Left colon (tissue), 2 donors: ENCODE measurements at regions not wholly inside any gene's neighbourhood (a gene's known extent, or its start where the extent isn't known, plus 50 kb on each side); places are given as distances from the start of the nearest gene placed in this dataset.
"Not testable (repeated sequence)": the region's sequence is repeated elsewhere in the genome, so short reads cannot be mapped to it uniquely, and the experiment has no call there.

Source experiments
- ATAC-seq: fragments of 200-7000 bp; cut with Tn5 transposase; one replicate; pipeline ENCODE4 v1.9.1; 2020; ENCODE audit warnings: mild to moderate bottlenecking, moderate library complexity
- DNase-seq, 2 donors: peaks; one replicate each; pipeline ENCODE4 v3.0.0-alpha.2; 2020
- intact Hi-C, 2 donors: fragments of 100-400 bp; cut with DNase I in 1 of 2; cut with micrococcal nuclease in 1 of 2; formaldehyde crosslinking; loops; one replicate each; pipeline versions ENCODE4 v1.11.2 to v1.14.0; 2022; cut with DNase I, micrococcal nuclease
- donor health status: DM: no; HTN: no; CAD: no.
- donor health status: DM: yes; HTN: yes; CAD: no.

- no peak for DNase-seq
Measured at GRCh38 chr18:38790786-38791185, 1225.2 kb upstream of the CELF4 start.

DNA sequence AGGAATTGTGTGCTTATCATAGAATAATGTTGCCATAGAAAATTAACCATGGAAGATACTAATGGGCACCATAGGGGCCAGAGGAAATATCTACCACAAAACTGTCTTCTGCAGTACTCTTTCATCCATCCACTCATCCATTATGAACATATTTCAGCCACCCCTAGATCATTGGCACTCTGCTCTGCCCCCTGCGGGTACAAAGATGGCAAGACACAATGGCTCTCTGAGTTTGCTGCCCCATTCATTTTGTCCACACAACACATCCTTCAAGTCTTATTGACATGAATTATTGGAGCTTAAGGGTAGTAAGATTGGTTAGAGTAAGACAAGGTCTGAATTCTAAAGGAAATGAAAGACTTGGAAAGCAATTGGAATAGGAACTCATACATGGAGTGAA lies 1224.7 kb upstream of the CELF4 start:
- no peak for DNase-seq

More at GRCh38 chr18:38790786-38791185, 1225.2 kb upstream of the CELF4 start:
- intact Hi-C loops = no loop called here
- no peak for ATAC-seq

GRCh38 chr18:38789141-38789540 lies 1223.5 kb upstream of the CELF4 start:
- no peak for ATAC-seq
- intact Hi-C loops = no loop called here

More for the DNA sequence above, 1224.7 kb upstream of the CELF4 start:
- no peak for ATAC-seq
- intact Hi-C loops = no loop called here

DNA sequence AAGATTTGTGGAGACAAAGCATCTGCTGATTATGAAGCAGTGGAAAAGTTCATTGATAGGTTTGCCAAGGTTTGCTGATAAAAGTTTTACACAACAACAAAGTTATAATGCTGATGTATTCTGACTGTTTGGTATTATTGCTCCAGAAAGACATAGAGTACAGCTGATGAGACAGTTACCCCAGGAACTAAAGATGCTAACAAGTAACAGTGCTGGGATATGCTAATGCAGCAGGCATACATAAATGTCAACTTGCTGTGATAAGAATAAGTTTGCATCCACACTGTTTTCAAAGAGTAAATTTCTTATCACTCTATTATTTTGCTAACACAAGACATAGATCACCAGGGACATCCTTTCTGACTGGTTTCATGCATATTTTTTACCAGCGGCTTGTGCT lies 1221.3 kb upstream of the CELF4 start:
- no peak for ATAC-seq
- intact Hi-C loops = no loop called here
- no peak for DNase-seq

More at GRCh38 chr18:38789141-38789540, 1223.5 kb upstream of the CELF4 start:
- DNase-seq = no peak

GRCh38 chr18:38771620-38772019 lies 1206.0 kb upstream of the CELF4 start:
- intact Hi-C loops, DNase-seq, ATAC-seq: not testable (repeated sequence)

DNA sequence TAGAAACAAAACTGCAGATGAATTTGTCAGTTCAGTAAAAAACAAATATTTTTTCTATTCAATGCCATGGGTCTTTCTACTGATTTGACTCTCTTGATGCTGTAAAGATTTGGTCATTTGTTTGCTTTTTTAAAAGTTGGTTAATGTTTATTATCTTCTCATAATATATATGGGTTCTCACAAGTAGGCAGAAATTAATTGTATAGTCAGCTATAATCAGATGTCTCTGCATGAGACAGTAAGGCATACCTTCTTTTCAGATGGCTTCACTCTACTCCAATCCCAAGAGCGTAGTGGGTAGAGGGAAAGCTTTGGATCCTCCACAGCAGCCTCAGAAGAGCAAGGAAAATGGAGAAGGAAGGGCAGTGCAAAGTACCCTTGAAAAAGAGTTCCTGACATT lies 1202.9 kb upstream of the CELF4 start:
- ATAC-seq (no peak), DNase-seq (no peak)
- intact Hi-C loops = no loop called here

DNA sequence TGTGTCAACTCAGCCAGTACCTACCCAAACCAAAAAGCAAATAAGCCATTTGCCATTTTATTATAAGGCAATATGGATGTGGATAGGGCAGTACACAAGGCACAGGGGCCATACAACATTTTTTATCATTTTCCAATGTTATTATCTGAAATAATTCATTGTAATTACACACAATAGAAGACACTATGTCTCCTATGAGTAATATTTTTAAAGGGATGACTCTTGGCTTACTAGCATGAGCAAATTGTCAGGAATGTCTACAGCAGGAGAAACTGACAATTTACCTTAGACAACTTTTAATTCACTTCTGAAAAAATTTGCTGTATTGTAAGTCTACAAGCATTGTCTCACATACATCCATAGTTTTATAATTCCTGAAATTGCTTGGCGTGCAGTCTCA lies 1193.9 kb upstream of the CELF4 start:
- intact Hi-C loops = no loop called here
- DNase-seq (no peak), ATAC-seq (no peak)

- intact Hi-C loops = no loop called here
- ATAC-seq (no peak), DNase-seq (no peak)
Measured at GRCh38 chr18:38756436-38756835, 1190.8 kb upstream of the CELF4 start.

- no peak for ATAC-seq
- intact Hi-C loops = no loop called here
- no peak for DNase-seq
Measured at GRCh38 chr18:38752430-38752829, 1186.8 kb upstream of the CELF4 start.

DNA sequence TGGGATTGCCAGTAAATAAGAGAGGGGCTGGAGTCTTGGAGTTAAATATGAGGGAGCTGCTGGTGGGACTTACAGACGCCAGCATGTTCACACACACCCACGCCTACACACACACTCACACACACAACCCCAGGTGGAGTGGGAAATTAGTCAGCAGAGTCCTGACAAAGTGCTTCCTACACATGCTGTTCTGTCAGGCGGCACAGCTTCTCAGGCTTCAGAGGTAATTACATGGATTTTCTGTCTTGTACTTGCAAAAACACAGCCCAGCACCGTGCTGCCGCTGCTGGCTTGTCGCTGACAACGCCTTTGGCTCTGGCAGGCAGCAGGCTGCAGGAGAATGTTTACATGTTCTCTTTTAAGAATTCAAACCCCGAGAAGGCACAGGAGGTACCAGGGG lies 1186.3 kb upstream of the CELF4 start:
- ATAC-seq = no peak
- intact Hi-C loops = no loop called here
- no peak for DNase-seq

GRCh38 chr18:38751211-38751610 lies 1185.6 kb upstream of the CELF4 start:
- intact Hi-C loops = no loop called here
- no peak for ATAC-seq
- DNase-seq = no peak

GRCh38 chr18:38750751-38751150 lies 1185.2 kb upstream of the CELF4 start:
- DNase-seq = no peak

GRCh38 chr18:38747153-38747552 lies 1181.6 kb upstream of the CELF4 start:
- intact Hi-C loops = no loop called here
- ATAC-seq = no peak

More at GRCh38 chr18:38750751-38751150, 1185.2 kb upstream of the CELF4 start:
- no peak for ATAC-seq
- intact Hi-C loops = no loop called here

GRCh38 chr18:38720181-38720580 lies 1154.6 kb upstream of the CELF4 start:
- intact Hi-C loops, DNase-seq, ATAC-seq: not testable (repeated sequence)

More at GRCh38 chr18:38747153-38747552, 1181.6 kb upstream of the CELF4 start:
- DNase-seq = no peak

DNA sequence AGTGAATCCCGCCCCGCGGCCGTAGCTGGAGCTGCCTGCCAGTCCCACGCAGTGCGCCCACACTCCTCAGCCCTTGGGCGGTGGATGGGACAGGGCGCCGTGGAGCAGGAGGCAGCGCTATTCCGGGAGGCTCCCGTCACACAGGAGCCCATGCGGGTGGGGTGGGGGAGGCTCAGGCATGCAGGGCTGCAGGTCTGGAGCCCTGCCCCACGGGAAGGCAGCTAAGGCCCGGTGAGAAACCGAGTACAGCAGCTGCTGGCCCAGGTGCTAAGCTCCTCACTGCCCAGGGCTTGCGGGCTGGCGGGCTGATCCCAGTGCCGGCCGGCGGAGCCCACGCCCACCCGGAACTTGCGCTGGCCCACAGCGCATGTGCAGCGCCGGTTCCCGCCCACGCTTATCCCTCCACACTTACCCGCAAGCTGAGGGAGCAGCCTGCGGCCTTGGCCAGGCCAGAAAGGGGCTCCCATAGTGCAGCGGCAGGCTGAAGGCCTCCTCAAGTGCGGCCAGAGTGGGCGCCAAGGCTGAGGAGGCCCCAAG lies 1152.8 kb upstream of the CELF4 start:
- DNase-seq (no peak), ATAC-seq (no peak)
- intact Hi-C loops = no loop called here

- intact Hi-C loops = no loop called here
- DNase-seq (no peak), ATAC-seq (no peak)
Measured at GRCh38 chr18:38709122-38709521, 1143.5 kb upstream of the CELF4 start.

GRCh38 chr18:38706373-38706772 lies 1140.8 kb upstream of the CELF4 start:
- intact Hi-C loops = no loop called here
- no peak for ATAC-seq
- no peak for DNase-seq

GRCh38 chr18:38698088-38698487 lies 1132.5 kb upstream of the CELF4 start:
- no peak for DNase-seq
- intact Hi-C loops = no loop called here
- ATAC-seq = no peak

DNA sequence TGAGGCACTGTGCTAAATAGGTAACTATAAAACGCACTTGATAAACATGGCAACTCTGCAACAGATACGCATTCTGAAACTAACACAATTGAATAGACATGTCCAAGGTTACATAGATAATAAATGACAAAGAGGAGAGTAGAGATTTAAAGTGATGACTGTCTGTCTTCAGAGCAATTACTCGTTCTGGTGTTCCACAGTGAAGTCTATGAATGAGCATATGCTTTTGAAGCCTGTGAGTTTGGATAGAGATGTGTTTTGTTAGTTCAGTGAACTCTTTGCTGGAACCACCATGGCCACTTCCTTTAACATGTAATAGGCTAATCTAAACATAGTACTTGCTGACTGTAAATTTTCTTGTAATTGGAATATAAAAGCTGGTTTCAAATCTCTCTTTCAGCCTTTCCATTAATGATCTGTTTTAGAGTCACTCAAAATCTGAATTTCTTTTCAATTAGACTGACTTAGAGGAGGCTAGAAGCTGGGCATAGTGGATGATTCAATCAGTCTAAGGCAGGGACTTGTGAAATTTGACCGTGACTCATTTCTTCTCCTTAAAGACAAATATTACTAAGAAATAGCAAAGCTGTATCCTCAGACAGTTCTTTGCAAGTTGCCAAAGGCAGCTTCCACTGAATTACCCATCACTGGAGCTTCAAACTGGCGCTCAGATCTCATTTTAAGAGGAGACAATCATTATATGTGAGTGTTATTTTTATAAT lies 1130.1 kb upstream of the CELF4 start:
- intact Hi-C loops = no loop called here
- no peak for ATAC-seq
- no peak for DNase-seq

DNA sequence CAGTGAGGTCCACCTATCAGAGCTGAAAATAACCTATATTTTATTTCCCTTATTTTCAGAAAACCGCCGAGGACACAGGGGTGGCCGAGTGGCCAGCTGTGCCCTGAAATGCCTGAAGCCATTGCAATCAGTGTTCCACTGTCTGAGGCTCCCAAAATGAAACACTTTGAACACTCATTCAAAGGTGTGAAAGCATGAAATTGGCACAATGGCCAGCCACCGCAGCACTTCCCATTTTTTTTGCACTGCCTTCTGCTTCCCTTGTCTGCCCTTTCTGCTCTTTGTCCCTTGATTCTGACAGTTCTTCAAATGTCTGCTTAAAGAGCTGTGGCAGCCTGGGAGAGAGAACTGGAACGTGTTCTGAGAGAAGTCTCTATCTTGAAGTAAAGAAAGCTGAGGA lies 1127.5 kb upstream of the CELF4 start:
- intact Hi-C loops = no loop called here
- ATAC-seq (no peak), DNase-seq (no peak)

GRCh38 chr18:38690626-38691025 lies 1125.0 kb upstream of the CELF4 start:
- DNase-seq (no peak), ATAC-seq (no peak)
- intact Hi-C loops = no loop called here
